ENCODE measurements at regions not wholly inside any gene's neighbourhood (a gene's known extent, or its start where the extent isn't known, plus 50 kb on each side); places are given as distances from the start of the nearest gene placed in this dataset.

DNA sequence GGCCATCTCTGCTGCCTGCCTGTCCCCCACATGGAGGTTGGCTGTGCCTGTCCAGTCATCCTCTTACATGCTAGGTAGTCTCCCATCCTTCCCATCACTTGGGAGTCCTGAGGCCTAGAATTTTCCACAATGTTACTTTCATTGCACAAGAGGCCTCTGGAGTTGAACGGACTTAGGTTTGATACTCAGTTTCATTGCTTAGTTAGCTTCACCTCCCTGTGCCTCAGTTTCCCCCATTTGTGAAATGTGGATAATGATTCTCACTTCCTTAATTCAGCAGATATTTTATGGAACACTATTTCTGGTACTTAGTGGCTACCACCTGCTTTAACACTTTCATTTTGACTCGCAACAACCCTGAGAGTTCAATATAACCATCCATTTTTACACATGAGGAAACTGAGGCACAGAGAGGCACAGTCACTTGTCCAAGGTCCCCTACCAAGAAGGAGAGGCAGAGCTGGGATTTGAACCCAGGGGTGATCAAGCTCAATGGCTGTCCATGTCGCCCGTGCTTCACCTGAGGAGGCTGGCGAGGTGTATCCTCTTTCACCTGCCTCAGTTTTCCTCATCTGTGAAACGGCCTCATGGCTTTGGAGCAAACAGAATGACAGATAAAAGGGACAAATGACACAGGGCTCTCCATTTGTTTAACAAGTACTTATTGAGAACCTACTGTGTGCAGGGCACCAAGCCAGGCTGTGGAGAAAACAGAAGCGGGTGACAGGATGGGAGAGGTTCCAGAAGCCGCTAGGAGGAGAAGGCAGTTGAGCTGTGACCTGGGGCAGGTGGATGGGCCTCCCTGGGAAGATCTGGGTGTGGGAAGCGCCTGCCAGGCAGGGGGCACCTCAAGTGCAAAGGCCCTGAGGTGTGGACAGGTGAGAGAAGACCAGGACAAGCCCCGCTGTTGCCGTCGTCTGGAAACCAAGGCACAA is 154.3 kb upstream of the PTPN1 start:
- H3F3A ChIP-seq (ENCODE audit: low read depth): no peaks in the 10 kb centered on the region
- no peaks in the 10 kb centered on the region for H3K9me3 ChIP-seq (ENCODE audit: insufficient read depth, low read depth, low read length)

DNA sequence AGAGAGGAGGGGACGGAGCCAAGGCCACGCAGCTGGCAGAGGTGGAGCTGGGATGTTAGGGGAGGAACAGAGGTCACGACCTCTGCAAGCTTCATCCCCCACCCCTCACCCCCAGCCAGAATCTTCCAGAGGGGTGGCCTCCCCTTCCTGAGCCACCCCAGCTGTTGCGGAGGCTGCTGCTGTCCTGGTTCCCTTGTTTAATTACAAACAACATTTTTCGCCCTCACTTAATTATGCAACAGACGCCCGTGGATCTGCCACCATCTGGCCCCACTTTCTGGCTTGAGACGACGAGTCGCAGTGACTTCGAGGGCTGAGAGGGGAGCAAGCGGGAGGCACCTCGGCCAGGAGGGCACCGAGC is 153.7 kb upstream of the PTPN1 start:
- TF ChIP-seq EZH2phosphoT487 (IDR thresholded peaks at IDR 0.05; ENCODE audit: borderline replicate concordance): no peak
- TF ChIP-seq, protein P1, sequence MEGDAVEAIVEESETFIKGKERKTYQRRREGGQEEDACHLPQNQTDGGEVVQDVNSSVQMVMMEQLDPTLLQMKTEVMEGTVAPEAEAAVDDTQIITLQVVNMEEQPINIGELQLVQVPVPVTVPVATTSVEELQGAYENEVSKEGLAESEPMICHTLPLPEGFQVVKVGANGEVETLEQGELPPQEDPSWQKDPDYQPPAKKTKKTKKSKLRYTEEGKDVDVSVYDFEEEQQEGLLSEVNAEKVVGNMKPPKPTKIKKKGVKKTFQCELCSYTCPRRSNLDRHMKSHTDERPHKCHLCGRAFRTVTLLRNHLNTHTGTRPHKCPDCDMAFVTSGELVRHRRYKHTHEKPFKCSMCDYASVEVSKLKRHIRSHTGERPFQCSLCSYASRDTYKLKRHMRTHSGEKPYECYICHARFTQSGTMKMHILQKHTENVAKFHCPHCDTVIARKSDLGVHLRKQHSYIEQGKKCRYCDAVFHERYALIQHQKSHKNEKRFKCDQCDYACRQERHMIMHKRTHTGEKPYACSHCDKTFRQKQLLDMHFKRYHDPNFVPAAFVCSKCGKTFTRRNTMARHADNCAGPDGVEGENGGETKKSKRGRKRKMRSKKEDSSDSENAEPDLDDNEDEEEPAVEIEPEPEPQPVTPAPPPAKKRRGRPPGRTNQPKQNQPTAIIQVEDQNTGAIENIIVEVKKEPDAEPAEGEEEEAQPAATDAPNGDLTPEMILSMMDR (conservative IDR thresholded peaks at IDR 0.05; ENCODE audit: low read length): no peak

More for the DNA sequence above, 154.3 kb upstream of the PTPN1 start:
- H3K79me2 ChIP-seq (ENCODE audit: insufficient read depth, low read length): no peaks in the 10 kb centered on the region
- no peaks in the 10 kb centered on the region for H4K20me1 ChIP-seq (ENCODE audit: insufficient read depth, low read length, poor library complexity, severe bottlenecking)
- no peak overlapping the region for H2AFZ ChIP-seq (ENCODE audit: low read length)
- no peak overlapping the region for H3K9ac ChIP-seq (ENCODE audit: low read depth, low read length, poor library complexity, severe bottlenecking)
- no peaks in the 10 kb centered on the region for H3K27me3 ChIP-seq (ENCODE audit: insufficient read depth, low read length, poor library complexity, severe bottlenecking)
- H3K4me3 ChIP-seq (ENCODE audit: low read length, poor library complexity, severe bottlenecking): no peak overlapping the region
- no peaks in the 10 kb centered on the region for H3K4me1 ChIP-seq (ENCODE audit: insufficient read depth, low read length, poor library complexity, severe bottlenecking)
- no peak for TF ChIP-seq EZH2phosphoT487 (IDR thresholded peaks at IDR 0.05; ENCODE audit: borderline replicate concordance)
- TF ChIP-seq, protein P1 (conservative IDR thresholded peaks at IDR 0.05; ENCODE audit: low read length): no peak
- H3K36me3 ChIP-seq (ENCODE audit: insufficient read depth, low read length): no peaks in the 10 kb centered on the region
- H3K4me2 ChIP-seq (ENCODE audit: low read depth, low read length, poor library complexity, severe bottlenecking): no peak overlapping the region
- no peaks in the 10 kb centered on the region for H3K9me2 ChIP-seq (replicated peaks; ENCODE audit: low read depth, low read length)

DNA sequence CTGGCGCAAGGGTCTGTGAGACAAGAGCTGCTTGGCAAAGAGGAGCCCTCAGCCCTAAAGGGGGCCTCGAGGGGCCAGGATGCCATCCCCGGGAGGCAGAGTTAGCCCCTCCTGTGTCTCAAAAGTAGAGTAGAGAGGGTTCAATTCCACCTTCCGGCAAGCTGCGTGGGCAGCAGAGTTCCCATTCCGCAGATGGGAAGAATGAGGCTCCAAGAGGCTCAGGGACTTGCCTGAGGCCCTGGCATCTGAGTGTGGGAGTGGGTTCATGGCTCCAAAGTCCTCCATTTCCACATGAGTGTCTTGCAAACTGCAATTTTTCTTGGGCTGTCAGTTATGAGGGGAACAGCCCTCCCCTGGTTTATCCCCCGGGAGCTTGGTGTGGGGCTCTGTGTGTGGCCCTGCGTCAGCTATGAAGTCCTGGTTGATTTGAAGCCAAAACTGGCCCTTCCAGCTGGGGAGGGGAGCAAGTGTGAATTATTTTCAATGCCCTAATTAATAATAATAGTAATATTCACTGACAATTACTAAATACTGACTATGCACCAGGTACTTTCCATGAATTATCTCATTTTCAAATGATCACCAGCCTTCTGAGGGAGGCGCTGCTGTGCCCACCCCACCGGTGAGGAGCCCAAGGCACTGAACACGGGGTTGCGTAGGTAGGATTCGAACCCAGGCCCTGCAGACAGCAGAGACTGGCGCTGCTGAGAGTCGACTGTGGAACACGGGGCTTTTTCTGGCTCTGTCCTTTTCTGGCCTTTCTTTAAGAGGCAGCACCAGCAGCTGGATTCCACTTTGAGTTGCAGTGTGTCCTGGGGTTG is 153.0 kb upstream of the PTPN1 start:
- H3K27me3 ChIP-seq (ENCODE audit: insufficient read depth, low read length, poor library complexity, severe bottlenecking): no peaks in the 10 kb centered on the region
- no peaks in the 10 kb centered on the region for H3K9me3 ChIP-seq (ENCODE audit: insufficient read depth, low read depth, low read length)
- no peaks in the 10 kb centered on the region for H3K79me2 ChIP-seq (ENCODE audit: insufficient read depth, low read length)
- no peak overlapping the region for H2AFZ ChIP-seq (ENCODE audit: low read length)
- H3K9me2 ChIP-seq (replicated peaks; ENCODE audit: low read depth, low read length): no peaks in the 10 kb centered on the region
- H3F3A ChIP-seq (ENCODE audit: low read depth): no peaks in the 10 kb centered on the region
- no peak overlapping the region for H3K4me3 ChIP-seq (ENCODE audit: low read length, poor library complexity, severe bottlenecking)
- no peak overlapping the region for H3K4me2 ChIP-seq (ENCODE audit: low read depth, low read length, poor library complexity, severe bottlenecking)
- no peak for TF ChIP-seq EZH2phosphoT487 (IDR thresholded peaks at IDR 0.05; ENCODE audit: borderline replicate concordance)
- TF ChIP-seq, protein P1 (conservative IDR thresholded peaks at IDR 0.05; ENCODE audit: low read length): no peak
- H3K4me1 ChIP-seq (ENCODE audit: insufficient read depth, low read length, poor library complexity, severe bottlenecking): no peaks in the 10 kb centered on the region
- no peaks in the 10 kb centered on the region for H3K36me3 ChIP-seq (ENCODE audit: insufficient read depth, low read length)
- no peaks in the 10 kb centered on the region for H4K20me1 ChIP-seq (ENCODE audit: insufficient read depth, low read length, poor library complexity, severe bottlenecking)
- no peak overlapping the region for H3K9ac ChIP-seq (ENCODE audit: low read depth, low read length, poor library complexity, severe bottlenecking)

More for the DNA sequence above, 153.7 kb upstream of the PTPN1 start:
- no peaks in the 10 kb centered on the region for H3K27me3 ChIP-seq (ENCODE audit: insufficient read depth, low read length, poor library complexity, severe bottlenecking)
- H2AFZ ChIP-seq (ENCODE audit: low read length): no peak overlapping the region
- H3K4me2 ChIP-seq (ENCODE audit: low read depth, low read length, poor library complexity, severe bottlenecking): no peak overlapping the region
- H3K4me1 ChIP-seq (ENCODE audit: insufficient read depth, low read length, poor library complexity, severe bottlenecking): no peaks in the 10 kb centered on the region
- H3K9ac ChIP-seq (ENCODE audit: low read depth, low read length, poor library complexity, severe bottlenecking): no peak overlapping the region
- H3K9me3 ChIP-seq (ENCODE audit: insufficient read depth, low read depth, low read length): no peaks in the 10 kb centered on the region
- no peak overlapping the region for H3K4me3 ChIP-seq (ENCODE audit: low read length, poor library complexity, severe bottlenecking)
- H3F3A ChIP-seq (ENCODE audit: low read depth): no peaks in the 10 kb centered on the region
- no peaks in the 10 kb centered on the region for H3K36me3 ChIP-seq (ENCODE audit: insufficient read depth, low read length)
- no peaks in the 10 kb centered on the region for H3K79me2 ChIP-seq (ENCODE audit: insufficient read depth, low read length)
- H3K9me2 ChIP-seq (replicated peaks; ENCODE audit: low read depth, low read length): no peaks in the 10 kb centered on the region
- H4K20me1 ChIP-seq (ENCODE audit: insufficient read depth, low read length, poor library complexity, severe bottlenecking): no peaks in the 10 kb centered on the region

All from Loucy (cell line).